GM23338 (cell line): ENCODE measurements at regions not wholly inside any gene's neighbourhood (a gene's known extent, or its start where the extent isn't known, plus 50 kb on each side); places are given as distances from the start of the nearest gene placed in this dataset.
A peak's percentile ranks its signal among the peaks of the same experiment; 100 is the strongest.

ENCODE experiments used
- ATAC-seq: fragments of 200-7000 bp; cut with Tn5 transposase; 3 replicates; pipeline ENCODE4 v1.9.1; 2020
- DNase-seq: peaks from one replicate; pipeline ENCODE4 v3.0.0-alpha.2; 2015; ENCODE audit warnings: low spot score
- H2AFZ ChIP-seq: fragments of 200-600 bp; sonication (generic); 2 replicates; pipeline ENCODE4 v1.8.0; 2016; ENCODE audit warnings: antibody characterized with exemption, mild to moderate bottlenecking, moderate library complexity
- H3F3A ChIP-seq: fragments of 200-600 bp; sonication (generic); replicated peaks from 2 replicates; pipeline ENCODE4 v1.8.0; 2017; ENCODE audit warnings: antibody characterized with exemption, mixed run types, low read depth
- H3K27ac ChIP-seq: fragments of 200-600 bp; sonication (generic); 2 replicates; pipeline ENCODE4 v1.6.1; 2016; ENCODE audit warnings: low read depth
- H3K27me3 ChIP-seq: fragments of 200-600 bp; sonication (generic); 2 replicates; pipeline ENCODE4 v1.8.0; 2016; ENCODE audit warnings: mild to moderate bottlenecking, mixed run types, moderate library complexity; ENCODE audit not compliant: insufficient read depth
- H3K36me3 ChIP-seq: fragments of 200-600 bp; sonication (generic); 2 replicates; pipeline ENCODE4 v1.8.0; 2016; ENCODE audit warnings: mild to moderate bottlenecking; ENCODE audit not compliant: insufficient read depth
- H3K4me1 ChIP-seq: fragments of 200-600 bp; sonication (generic); 2 replicates; pipeline ENCODE4 v1.8.0; 2016; ENCODE audit warnings: mild to moderate bottlenecking, moderate library complexity; ENCODE audit not compliant: insufficient read depth
- H3K4me2 ChIP-seq: fragments of 200-600 bp; sonication (generic); 2 replicates; pipeline ENCODE4 v1.7.1; 2017; ENCODE audit warnings: mixed run types
- H3K4me3 ChIP-seq: fragments of 200-600 bp; sonication (generic); 2 replicates; pipeline ENCODE4 v1.6.1; 2016; ENCODE audit warnings: mixed run types
- H3K79me2 ChIP-seq: fragments of 200-600 bp; sonication (generic); replicated peaks from 2 replicates; pipeline ENCODE4 v1.8.0; 2017; ENCODE audit warnings: mild to moderate bottlenecking; ENCODE audit not compliant: insufficient read depth
- H3K9me2 ChIP-seq: fragments of 200-600 bp; sonication (generic); 2 replicates; pipeline ENCODE4 v1.8.0; 2017; ENCODE audit not compliant: insufficient read depth
- H4K20me1 ChIP-seq: fragments of 200-600 bp; sonication (generic); replicated peaks from 2 replicates; pipeline ENCODE4 v1.8.0; 2017; ENCODE audit warnings: mild to moderate bottlenecking; ENCODE audit not compliant: insufficient read depth
- H3K27ac Mint-ChIP-seq: 2 replicates; pipeline ENCODE4 v1.8.0; 2020; ENCODE audit warnings: inconsistent platforms, mild to moderate bottlenecking, moderate library complexity, mixed read lengths
- H3K27me3 Mint-ChIP-seq: 3 replicates; pipeline ENCODE4 v1.8.0; 2022; ENCODE audit warnings: low read depth, mild to moderate bottlenecking, moderate library complexity, mixed read lengths, inconsistent platforms; ENCODE audit not compliant: insufficient read depth, poor library complexity
- H3K36me3 Mint-ChIP-seq: 3 replicates; pipeline ENCODE4 v1.8.0; 2021; ENCODE audit warnings: low read depth, mild to moderate bottlenecking, inconsistent platforms, moderate library complexity, mixed read lengths
- H3K4me1 Mint-ChIP-seq: 3 replicates; pipeline ENCODE4 v1.8.0; 2020; ENCODE audit warnings: mild to moderate bottlenecking, inconsistent platforms, mixed read lengths
- H3K4me3 Mint-ChIP-seq: 3 replicates; pipeline ENCODE4 v1.8.0; 2021; ENCODE audit warnings: moderate library complexity, mild to moderate bottlenecking, inconsistent platforms, mixed read lengths
- H3K9me3 Mint-ChIP-seq: 3 replicates; pipeline ENCODE4 v1.8.0; 2020; ENCODE audit warnings: moderate library complexity, mild to moderate bottlenecking, inconsistent platforms, mixed read lengths
- CREB1 ChIP-seq: fragments of 250-450 bp; sonication (Bioruptor Pico); IDR thresholded peaks from 2 replicates; pipeline ENCODE4 v1.5.0; 2020; ENCODE audit warnings: low read depth, mild to moderate bottlenecking, moderate library complexity
- EZH2 ChIP-seq: fragments of 200-600 bp; sonication (generic); IDR thresholded peaks from one replicate; pipeline ENCODE4 v1.8.0; 2017; ENCODE audit warnings: antibody characterized with exemption, mild to moderate bottlenecking, low read depth; ENCODE audit not compliant: unreplicated experiment
- EZH2phosphoT487 ChIP-seq: fragments of 200-600 bp; sonication (generic); IDR thresholded peaks from one replicate; pipeline ENCODE4 v1.8.1; 2018; ENCODE audit warnings: antibody characterized with exemption; ENCODE audit not compliant: unreplicated experiment
- JUNB ChIP-seq: IDR thresholded peaks from one replicate; pipeline ENCODE4 v1.6.1; 2016; ENCODE audit warnings: antibody characterized with exemption; ENCODE audit not compliant: unreplicated experiment
- NANOG ChIP-seq: IDR thresholded peaks from 2 replicates; pipeline ENCODE4 v1.6.1; 2016; ENCODE audit warnings: antibody characterized with exemption, borderline replicate concordance
- POLR2AphosphoS5 ChIP-seq: IDR thresholded peaks from 2 replicates; pipeline ENCODE4 v1.6.1; 2016; ENCODE audit warnings: antibody characterized with exemption, low read depth
- STAT1 ChIP-seq: IDR thresholded peaks from one replicate; pipeline ENCODE4 v1.6.1; 2016; ENCODE audit warnings: antibody characterized with exemption; ENCODE audit not compliant: unreplicated experiment
- ZNF114 ChIP-seq: fragments of 250-450 bp; sonication (Bioruptor Pico); IDR thresholded peaks from 2 replicates; pipeline ENCODE4 v1.5.0; 2020; ENCODE audit warnings: mild to moderate bottlenecking, moderate library complexity
- ZNF331 ChIP-seq: fragments of 250-450 bp; sonication (Bioruptor Pico); IDR thresholded peaks from 2 replicates; pipeline ENCODE4 v1.5.0; 2020; ENCODE audit warnings: low read depth, mild to moderate bottlenecking, moderate library complexity
- TF ChIP-seq, protein P1 (sequence below): fragments of 250-450 bp; sonication (Bioruptor Pico); IDR thresholded peaks from 2 replicates; pipeline ENCODE4 v1.5.0; 2020; ENCODE audit warnings: mild to moderate bottlenecking, moderate library complexity
- TF ChIP-seq, protein P2 (sequence below), 2 experiments: fragments of 200-600 bp in 1 of 2; sonication (generic) in 1 of 2; conservative IDR thresholded peaks; 2 replicates each; pipeline versions ENCODE4 v1.5.1 to v1.6.1; 2016 to 2017; ENCODE audit warnings: antibody characterized with exemption in 2 of 2, low read depth in 2 of 2, mild to moderate bottlenecking in 2 of 2, moderate library complexity in 1 of 2
- TF ChIP-seq, protein P3 (sequence below): IDR thresholded peaks from one replicate; pipeline ENCODE4 v1.6.1; 2018; ENCODE audit warnings: antibody characterized with exemption; ENCODE audit not compliant: unreplicated experiment
- TF ChIP-seq, protein P4 (sequence below): IDR thresholded peaks from 2 replicates; pipeline ENCODE4 v1.6.1; 2016; ENCODE audit warnings: antibody characterized with exemption

DNA sequence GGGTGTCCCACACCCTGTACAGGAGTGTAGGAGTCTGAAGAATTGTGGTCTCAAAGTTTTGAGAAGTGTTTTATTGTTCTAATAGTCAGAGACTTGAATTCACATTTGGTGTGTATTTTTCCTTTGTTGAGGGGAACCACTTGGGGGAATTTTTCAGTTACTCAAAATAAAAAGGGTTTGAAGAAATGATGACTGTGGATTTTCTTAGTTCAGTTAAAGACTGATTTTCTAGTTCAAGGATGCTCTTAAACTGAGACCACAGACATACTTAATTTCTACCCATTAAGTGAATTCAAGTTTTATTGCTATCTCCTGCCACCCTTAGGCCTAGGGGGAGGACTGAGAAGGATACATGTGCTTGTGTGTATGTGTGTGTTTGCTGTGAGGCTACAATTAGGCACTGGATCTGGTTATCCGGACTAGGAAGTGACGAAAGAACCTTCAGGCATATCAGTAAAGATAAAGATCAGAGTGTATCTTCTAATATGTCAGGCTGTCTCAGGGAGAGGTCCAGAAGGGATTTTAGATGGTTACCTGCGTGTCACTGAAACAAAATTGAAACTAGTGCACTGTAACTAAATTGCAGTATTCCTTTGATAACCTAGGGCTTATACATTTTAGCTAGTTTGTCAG is 234.9 kb upstream of the DACH1 start:
- Histone ChIP-seq H3K4me3 (no peak overlapping the region), H3K4me1 (peaks cover 8% of the 10 kb centered on the region; the same call in 1 of the 2 replicates), H3F3A (no peaks in the 10 kb centered on the region), H2AFZ (peak overlapping the region; percentile 87), H4K20me1 (no peaks in the 10 kb centered on the region), H3K4me2 (no peak overlapping the region), H3K79me2 (no peaks in the 10 kb centered on the region), H3K9me2 (peaks cover 5% of the 10 kb centered on the region; the same call in 1 of the 2 replicates), H3K27ac (no peak overlapping the region), H3K27me3 (no peaks in the 10 kb centered on the region), H3K36me3 (no peaks in the 10 kb centered on the region)
- ATAC-seq (no peak), DNase-seq (no peak)
- no peak overlapping the region for H3K27ac Mint-ChIP-seq
- H3K9me3 Mint-ChIP-seq, result no peaks in the 10 kb centered on the region
- H3K4me3 Mint-ChIP-seq, result no peak overlapping the region
- H3K27me3 Mint-ChIP-seq, result no peaks in the 10 kb centered on the region
- peaks cover 8% of the 10 kb centered on the region for H3K4me1 Mint-ChIP-seq
- TF ChIP-seq STAT1 (no peak), EZH2 (no peak), JUNB (no peak), ZNF114 (CRISPR knock-in tag) (no peak), NANOG (no peak), POLR2AphosphoS5 (no peak), CREB1 (CRISPR knock-in tag) (no peak), ZNF331 (CRISPR knock-in tag) (no peak), EZH2phosphoT487 (no peak)
- TF ChIP-seq, protein P1, sequence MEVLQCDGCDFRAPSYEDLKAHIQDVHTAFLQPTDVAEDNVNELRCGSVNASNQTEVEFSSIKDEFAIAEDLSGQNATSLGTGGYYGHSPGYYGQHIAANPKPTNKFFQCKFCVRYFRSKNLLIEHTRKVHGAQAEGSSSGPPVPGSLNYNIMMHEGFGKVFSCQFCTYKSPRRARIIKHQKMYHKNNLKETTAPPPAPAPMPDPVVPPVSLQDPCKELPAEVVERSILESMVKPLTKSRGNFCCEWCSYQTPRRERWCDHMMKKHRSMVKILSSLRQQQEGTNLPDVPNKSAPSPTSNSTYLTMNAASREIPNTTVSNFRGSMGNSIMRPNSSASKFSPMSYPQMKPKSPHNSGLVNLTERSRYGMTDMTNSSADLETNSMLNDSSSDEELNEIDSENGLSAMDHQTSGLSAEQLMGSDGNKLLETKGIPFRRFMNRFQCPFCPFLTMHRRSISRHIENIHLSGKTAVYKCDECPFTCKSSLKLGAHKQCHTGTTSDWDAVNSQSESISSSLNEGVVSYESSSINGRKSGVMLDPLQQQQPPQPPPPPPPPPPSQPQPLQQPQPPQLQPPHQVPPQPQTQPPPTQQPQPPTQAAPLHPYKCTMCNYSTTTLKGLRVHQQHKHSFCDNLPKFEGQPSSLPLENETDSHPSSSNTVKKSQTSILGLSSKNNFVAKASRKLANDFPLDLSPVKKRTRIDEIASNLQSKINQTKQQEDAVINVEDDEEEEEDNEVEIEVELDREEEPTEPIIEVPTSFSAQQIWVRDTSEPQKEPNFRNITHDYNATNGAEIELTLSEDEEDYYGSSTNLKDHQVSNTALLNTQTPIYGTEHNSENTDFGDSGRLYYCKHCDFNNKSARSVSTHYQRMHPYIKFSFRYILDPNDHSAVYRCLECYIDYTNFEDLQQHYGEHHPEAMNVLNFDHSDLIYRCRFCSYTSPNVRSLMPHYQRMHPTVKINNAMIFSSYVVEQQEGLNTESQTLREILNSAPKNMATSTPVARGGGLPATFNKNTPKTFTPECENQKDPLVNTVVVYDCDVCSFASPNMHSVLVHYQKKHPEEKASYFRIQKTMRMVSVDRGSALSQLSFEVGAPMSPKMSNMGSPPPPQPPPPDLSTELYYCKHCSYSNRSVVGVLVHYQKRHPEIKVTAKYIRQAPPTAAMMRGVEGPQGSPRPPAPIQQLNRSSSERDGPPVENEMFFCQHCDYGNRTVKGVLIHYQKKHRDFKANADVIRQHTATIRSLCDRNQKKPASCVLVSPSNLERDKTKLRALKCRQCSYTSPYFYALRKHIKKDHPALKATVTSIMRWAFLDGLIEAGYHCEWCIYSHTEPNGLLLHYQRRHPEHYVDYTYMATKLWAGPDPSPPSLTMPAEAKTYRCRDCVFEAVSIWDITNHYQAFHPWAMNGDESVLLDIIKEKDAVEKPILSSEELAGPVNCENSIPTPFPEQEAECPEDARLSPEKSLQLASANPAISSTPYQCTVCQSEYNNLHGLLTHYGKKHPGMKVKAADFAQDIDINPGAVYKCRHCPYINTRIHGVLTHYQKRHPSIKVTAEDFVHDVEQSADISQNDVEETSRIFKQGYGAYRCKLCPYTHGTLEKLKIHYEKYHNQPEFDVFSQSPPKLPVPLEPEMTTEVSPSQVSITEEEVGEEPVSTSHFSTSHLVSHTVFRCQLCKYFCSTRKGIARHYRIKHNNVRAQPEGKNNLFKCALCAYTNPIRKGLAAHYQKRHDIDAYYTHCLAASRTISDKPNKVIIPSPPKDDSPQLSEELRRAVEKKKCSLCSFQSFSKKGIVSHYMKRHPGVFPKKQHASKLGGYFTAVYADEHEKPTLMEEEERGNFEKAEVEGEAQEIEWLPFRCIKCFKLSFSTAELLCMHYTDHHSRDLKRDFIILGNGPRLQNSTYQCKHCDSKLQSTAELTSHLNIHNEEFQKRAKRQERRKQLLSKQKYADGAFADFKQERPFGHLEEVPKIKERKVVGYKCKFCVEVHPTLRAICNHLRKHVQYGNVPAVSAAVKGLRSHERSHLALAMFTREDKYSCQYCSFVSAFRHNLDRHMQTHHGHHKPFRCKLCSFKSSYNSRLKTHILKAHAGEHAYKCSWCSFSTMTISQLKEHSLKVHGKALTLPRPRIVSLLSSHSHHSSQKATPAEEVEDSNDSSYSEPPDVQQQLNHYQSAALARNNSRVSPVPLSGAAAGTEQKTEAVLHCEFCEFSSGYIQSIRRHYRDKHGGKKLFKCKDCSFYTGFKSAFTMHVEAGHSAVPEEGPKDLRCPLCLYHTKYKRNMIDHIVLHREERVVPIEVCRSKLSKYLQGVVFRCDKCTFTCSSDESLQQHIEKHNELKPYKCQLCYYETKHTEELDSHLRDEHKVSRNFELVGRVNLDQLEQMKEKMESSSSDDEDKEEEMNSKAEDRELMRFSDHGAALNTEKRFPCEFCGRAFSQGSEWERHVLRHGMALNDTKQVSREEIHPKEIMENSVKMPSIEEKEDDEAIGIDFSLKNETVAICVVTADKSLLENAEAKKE (CRISPR knock-in tag), result no peak
- TF ChIP-seq, protein P2, sequence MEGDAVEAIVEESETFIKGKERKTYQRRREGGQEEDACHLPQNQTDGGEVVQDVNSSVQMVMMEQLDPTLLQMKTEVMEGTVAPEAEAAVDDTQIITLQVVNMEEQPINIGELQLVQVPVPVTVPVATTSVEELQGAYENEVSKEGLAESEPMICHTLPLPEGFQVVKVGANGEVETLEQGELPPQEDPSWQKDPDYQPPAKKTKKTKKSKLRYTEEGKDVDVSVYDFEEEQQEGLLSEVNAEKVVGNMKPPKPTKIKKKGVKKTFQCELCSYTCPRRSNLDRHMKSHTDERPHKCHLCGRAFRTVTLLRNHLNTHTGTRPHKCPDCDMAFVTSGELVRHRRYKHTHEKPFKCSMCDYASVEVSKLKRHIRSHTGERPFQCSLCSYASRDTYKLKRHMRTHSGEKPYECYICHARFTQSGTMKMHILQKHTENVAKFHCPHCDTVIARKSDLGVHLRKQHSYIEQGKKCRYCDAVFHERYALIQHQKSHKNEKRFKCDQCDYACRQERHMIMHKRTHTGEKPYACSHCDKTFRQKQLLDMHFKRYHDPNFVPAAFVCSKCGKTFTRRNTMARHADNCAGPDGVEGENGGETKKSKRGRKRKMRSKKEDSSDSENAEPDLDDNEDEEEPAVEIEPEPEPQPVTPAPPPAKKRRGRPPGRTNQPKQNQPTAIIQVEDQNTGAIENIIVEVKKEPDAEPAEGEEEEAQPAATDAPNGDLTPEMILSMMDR (conservative IDR thresholded peaks at IDR 0.05; ENCODE audit: low read depth in 2 of 2), result no peak
- TF ChIP-seq, protein P3, sequence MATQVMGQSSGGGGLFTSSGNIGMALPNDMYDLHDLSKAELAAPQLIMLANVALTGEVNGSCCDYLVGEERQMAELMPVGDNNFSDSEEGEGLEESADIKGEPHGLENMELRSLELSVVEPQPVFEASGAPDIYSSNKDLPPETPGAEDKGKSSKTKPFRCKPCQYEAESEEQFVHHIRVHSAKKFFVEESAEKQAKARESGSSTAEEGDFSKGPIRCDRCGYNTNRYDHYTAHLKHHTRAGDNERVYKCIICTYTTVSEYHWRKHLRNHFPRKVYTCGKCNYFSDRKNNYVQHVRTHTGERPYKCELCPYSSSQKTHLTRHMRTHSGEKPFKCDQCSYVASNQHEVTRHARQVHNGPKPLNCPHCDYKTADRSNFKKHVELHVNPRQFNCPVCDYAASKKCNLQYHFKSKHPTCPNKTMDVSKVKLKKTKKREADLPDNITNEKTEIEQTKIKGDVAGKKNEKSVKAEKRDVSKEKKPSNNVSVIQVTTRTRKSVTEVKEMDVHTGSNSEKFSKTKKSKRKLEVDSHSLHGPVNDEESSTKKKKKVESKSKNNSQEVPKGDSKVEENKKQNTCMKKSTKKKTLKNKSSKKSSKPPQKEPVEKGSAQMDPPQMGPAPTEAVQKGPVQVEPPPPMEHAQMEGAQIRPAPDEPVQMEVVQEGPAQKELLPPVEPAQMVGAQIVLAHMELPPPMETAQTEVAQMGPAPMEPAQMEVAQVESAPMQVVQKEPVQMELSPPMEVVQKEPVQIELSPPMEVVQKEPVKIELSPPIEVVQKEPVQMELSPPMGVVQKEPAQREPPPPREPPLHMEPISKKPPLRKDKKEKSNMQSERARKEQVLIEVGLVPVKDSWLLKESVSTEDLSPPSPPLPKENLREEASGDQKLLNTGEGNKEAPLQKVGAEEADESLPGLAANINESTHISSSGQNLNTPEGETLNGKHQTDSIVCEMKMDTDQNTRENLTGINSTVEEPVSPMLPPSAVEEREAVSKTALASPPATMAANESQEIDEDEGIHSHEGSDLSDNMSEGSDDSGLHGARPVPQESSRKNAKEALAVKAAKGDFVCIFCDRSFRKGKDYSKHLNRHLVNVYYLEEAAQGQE, result no peak
- TF ChIP-seq, protein P4, sequence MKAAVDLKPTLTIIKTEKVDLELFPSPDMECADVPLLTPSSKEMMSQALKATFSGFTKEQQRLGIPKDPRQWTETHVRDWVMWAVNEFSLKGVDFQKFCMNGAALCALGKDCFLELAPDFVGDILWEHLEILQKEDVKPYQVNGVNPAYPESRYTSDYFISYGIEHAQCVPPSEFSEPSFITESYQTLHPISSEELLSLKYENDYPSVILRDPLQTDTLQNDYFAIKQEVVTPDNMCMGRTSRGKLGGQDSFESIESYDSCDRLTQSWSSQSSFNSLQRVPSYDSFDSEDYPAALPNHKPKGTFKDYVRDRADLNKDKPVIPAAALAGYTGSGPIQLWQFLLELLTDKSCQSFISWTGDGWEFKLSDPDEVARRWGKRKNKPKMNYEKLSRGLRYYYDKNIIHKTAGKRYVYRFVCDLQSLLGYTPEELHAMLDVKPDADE, result no peak
- H3K36me3 Mint-ChIP-seq, result no peaks in the 10 kb centered on the region
